ENCODE measurements at regions not wholly inside any gene's neighbourhood (a gene's known extent, or its start where the extent isn't known, plus 50 kb on each side); places are given as distances from the start of the nearest gene placed in this dataset.

DNA sequence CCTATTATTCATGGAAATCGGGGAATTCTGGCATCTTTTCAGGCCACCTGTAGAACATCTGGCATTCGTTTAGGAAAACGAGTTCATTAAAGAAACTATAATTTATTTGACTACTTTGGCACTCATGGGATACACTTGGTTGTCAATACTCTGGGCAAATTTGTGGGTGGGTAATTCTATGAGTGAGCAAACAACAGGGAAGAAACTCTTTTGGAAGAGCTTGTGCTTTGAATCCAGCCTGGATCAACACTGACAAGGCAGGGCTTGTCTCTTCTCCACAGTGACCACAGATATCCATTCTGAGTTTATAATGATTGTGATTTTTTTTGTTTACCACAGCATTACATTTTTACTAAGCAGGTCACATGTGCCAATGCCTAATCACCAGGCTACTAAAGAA, 394.7 kb downstream of the THBS2 start:
- TF ChIP-seq, protein P1, sequence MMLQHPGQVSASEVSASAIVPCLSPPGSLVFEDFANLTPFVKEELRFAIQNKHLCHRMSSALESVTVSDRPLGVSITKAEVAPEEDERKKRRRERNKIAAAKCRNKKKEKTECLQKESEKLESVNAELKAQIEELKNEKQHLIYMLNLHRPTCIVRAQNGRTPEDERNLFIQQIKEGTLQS (IDR thresholded peaks at IDR 0.05), result no peak
- TF ChIP-seq FOXA1 (IDR thresholded peaks at IDR 0.05) (no peak), NR2F2 (IDR thresholded peaks at IDR 0.05) (no peak), GABPA (IDR thresholded peaks at IDR 0.05 in 1 of 2, conservative IDR thresholded peaks at IDR 0.05 in 1 of 2) (no peak), HNF4A (conservative IDR thresholded peaks at IDR 0.05) (no peak), TAF1 (conservative IDR thresholded peaks at IDR 0.05) (no peak), JUND (IDR thresholded peaks at IDR 0.05) (no peak), SP1 (IDR thresholded peaks at IDR 0.05) (no peak)
- TF ChIP-seq, protein P2, sequence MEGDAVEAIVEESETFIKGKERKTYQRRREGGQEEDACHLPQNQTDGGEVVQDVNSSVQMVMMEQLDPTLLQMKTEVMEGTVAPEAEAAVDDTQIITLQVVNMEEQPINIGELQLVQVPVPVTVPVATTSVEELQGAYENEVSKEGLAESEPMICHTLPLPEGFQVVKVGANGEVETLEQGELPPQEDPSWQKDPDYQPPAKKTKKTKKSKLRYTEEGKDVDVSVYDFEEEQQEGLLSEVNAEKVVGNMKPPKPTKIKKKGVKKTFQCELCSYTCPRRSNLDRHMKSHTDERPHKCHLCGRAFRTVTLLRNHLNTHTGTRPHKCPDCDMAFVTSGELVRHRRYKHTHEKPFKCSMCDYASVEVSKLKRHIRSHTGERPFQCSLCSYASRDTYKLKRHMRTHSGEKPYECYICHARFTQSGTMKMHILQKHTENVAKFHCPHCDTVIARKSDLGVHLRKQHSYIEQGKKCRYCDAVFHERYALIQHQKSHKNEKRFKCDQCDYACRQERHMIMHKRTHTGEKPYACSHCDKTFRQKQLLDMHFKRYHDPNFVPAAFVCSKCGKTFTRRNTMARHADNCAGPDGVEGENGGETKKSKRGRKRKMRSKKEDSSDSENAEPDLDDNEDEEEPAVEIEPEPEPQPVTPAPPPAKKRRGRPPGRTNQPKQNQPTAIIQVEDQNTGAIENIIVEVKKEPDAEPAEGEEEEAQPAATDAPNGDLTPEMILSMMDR (IDR thresholded peaks at IDR 0.05; ENCODE audit: low read depth, low read length, missing input control), result no peak
- TF ChIP-seq, protein P3, sequence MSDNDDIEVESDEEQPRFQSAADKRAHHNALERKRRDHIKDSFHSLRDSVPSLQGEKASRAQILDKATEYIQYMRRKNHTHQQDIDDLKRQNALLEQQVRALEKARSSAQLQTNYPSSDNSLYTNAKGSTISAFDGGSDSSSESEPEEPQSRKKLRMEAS (IDR thresholded peaks at IDR 0.05), result no peak
- TF ChIP-seq, protein P4, sequence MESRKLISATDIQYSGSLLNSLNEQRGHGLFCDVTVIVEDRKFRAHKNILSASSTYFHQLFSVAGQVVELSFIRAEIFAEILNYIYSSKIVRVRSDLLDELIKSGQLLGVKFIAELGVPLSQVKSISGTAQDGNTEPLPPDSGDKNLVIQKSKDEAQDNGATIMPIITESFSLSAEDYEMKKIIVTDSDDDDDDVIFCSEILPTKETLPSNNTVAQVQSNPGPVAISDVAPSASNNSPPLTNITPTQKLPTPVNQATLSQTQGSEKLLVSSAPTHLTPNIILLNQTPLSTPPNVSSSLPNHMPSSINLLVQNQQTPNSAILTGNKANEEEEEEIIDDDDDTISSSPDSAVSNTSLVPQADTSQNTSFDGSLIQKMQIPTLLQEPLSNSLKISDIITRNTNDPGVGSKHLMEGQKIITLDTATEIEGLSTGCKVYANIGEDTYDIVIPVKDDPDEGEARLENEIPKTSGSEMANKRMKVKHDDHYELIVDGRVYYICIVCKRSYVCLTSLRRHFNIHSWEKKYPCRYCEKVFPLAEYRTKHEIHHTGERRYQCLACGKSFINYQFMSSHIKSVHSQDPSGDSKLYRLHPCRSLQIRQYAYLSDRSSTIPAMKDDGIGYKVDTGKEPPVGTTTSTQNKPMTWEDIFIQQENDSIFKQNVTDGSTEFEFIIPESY (IDR thresholded peaks at IDR 0.05), result no peak
- no peak for DNase-seq (ENCODE audit: low spot score)
- 50% methylated on average over 3 of the region's 3 CpGs for WGBS

DNA sequence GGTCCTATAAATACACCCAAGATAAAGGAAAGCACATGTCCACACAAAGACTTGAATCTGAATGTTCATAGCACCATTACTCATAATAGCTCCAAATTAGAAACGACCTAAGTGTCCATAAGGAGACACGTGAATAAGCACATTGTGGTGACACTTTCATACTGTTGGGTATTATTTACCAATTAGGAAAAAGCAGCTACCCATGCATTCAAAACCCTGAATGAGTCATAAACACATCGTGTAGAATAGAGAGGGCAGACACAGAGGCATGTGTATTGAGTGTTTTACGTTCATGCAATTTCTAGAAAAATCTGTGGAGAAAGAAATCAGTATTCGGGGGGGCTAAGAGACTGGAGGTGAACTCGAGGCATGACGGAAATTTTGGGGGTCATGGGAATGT, 396.7 kb downstream of the THBS2 start:
- no peak for DNase-seq (ENCODE audit: low spot score)
- WGBS, result 69% methylated on average over 7 of the region's 7 CpGs
- TF ChIP-seq TAF1 (conservative IDR thresholded peaks at IDR 0.05), result no peak
- no peak for TF ChIP-seq YY1 (IDR thresholded peaks at IDR 0.05)
- TF ChIP-seq FOXA2 (IDR thresholded peaks at IDR 0.05), result no peak
- TF ChIP-seq RXRA (IDR thresholded peaks at IDR 0.05), result no peak
- TF ChIP-seq NR2F2 (IDR thresholded peaks at IDR 0.05), result no peak
- TF ChIP-seq RAD21 (IDR thresholded peaks at IDR 0.05), result no peak
- no peak for TF ChIP-seq GABPA (IDR thresholded peaks at IDR 0.05 in 1 of 2, conservative IDR thresholded peaks at IDR 0.05 in 1 of 2)
- no peak for TF ChIP-seq JUND (IDR thresholded peaks at IDR 0.05)
- TF ChIP-seq, protein P3 (IDR thresholded peaks at IDR 0.05), result no peak
- TF ChIP-seq, protein P4 (IDR thresholded peaks at IDR 0.05), result no peak
- TF ChIP-seq, protein P5, sequence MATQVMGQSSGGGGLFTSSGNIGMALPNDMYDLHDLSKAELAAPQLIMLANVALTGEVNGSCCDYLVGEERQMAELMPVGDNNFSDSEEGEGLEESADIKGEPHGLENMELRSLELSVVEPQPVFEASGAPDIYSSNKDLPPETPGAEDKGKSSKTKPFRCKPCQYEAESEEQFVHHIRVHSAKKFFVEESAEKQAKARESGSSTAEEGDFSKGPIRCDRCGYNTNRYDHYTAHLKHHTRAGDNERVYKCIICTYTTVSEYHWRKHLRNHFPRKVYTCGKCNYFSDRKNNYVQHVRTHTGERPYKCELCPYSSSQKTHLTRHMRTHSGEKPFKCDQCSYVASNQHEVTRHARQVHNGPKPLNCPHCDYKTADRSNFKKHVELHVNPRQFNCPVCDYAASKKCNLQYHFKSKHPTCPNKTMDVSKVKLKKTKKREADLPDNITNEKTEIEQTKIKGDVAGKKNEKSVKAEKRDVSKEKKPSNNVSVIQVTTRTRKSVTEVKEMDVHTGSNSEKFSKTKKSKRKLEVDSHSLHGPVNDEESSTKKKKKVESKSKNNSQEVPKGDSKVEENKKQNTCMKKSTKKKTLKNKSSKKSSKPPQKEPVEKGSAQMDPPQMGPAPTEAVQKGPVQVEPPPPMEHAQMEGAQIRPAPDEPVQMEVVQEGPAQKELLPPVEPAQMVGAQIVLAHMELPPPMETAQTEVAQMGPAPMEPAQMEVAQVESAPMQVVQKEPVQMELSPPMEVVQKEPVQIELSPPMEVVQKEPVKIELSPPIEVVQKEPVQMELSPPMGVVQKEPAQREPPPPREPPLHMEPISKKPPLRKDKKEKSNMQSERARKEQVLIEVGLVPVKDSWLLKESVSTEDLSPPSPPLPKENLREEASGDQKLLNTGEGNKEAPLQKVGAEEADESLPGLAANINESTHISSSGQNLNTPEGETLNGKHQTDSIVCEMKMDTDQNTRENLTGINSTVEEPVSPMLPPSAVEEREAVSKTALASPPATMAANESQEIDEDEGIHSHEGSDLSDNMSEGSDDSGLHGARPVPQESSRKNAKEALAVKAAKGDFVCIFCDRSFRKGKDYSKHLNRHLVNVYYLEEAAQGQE (IDR thresholded peaks at IDR 0.05), result no peak
- no peak for TF ChIP-seq SP1 (IDR thresholded peaks at IDR 0.05)
- TF ChIP-seq, protein P1 (IDR thresholded peaks at IDR 0.05), result no peak
- Histone ChIP-seq H3K27ac (ENCODE audit: low read depth in 1 of 2, low read length in 2 of 2) (no peak overlapping the region), H3K9ac (ENCODE audit: low read depth in 1 of 2, low read length in 2 of 2) (no peak overlapping the region), H3K4me3 (ENCODE audit: low read depth in 1 of 3, low read length in 3 of 3) (no peak overlapping the region), H3K36me3 (ENCODE audit: control insufficient read depth in 4 of 4, insufficient read depth in 3 of 4, low read depth in 1 of 4, low read length in 3 of 4) (no peaks in the 10 kb centered on the region), H3K4me1 (ENCODE audit: control insufficient read depth in 4 of 4, insufficient read depth in 4 of 4, low read length in 3 of 4) (no peaks in the 10 kb centered on the region), H3K27me3 (ENCODE audit: control insufficient read depth in 4 of 4, insufficient read depth in 4 of 4, low read length in 3 of 4) (no peaks in the 10 kb centered on the region), H3K9me3 (ENCODE audit: control insufficient read depth in 4 of 4, low read length in 3 of 4) (no peaks in the 10 kb centered on the region)

More for the DNA sequence above, 394.7 kb downstream of the THBS2 start:
- Histone ChIP-seq H3K4me1 (ENCODE audit: control insufficient read depth in 4 of 4, insufficient read depth in 4 of 4, low read length in 3 of 4) (no peaks in the 10 kb centered on the region), H3K4me3 (ENCODE audit: low read depth in 1 of 3, low read length in 3 of 3) (no peak overlapping the region), H3K9me3 (ENCODE audit: control insufficient read depth in 4 of 4, low read length in 3 of 4) (no peaks in the 10 kb centered on the region), H3K9ac (ENCODE audit: low read depth in 1 of 2, low read length in 2 of 2) (no peak overlapping the region), H3K36me3 (ENCODE audit: control insufficient read depth in 4 of 4, insufficient read depth in 3 of 4, low read depth in 1 of 4, low read length in 3 of 4) (no peaks in the 10 kb centered on the region), H3K27me3 (ENCODE audit: control insufficient read depth in 4 of 4, insufficient read depth in 4 of 4, low read length in 3 of 4) (no peaks in the 10 kb centered on the region), H3K27ac (ENCODE audit: low read depth in 1 of 2, low read length in 2 of 2) (no peak overlapping the region)

All from liver (tissue), 8 donors.